Liver (tissue), 8 donors: ENCODE measurements at regions not wholly inside any gene's neighbourhood (a gene's known extent, or its start where the extent isn't known, plus 50 kb on each side); places are given as distances from the start of the nearest gene placed in this dataset.

ENCODE experiments used
- DNase-seq: peaks from one replicate; pipeline ENCODE4 v3.0.0-alpha.2; 2017; ENCODE audit warnings: low spot score
- H3K27ac ChIP-seq, 2 donors: one replicate each; pipeline ENCODE4 v1.7.0; 2013; ENCODE audit warnings: inconsistent platforms in 2 of 2, low read length in 2 of 2, control low read depth in 1 of 2, low read depth in 1 of 2, mild to moderate bottlenecking in 1 of 2
- H3K27me3 ChIP-seq, 4 donors: one replicate each; pipeline versions ENCODE4 v1.6.1 to v1.7.0; 2013; ENCODE audit warnings: low read length in 3 of 4, inconsistent platforms in 1 of 4, mild to moderate bottlenecking in 1 of 4, moderate library complexity in 1 of 4; ENCODE audit not compliant: control insufficient read depth in 4 of 4, insufficient read depth in 4 of 4
- H3K36me3 ChIP-seq, 4 donors: one replicate each; pipeline versions ENCODE4 v1.6.1 to v1.7.0; 2013; ENCODE audit warnings: low read length in 3 of 4, mild to moderate bottlenecking in 3 of 4, low read depth in 1 of 4, moderate library complexity in 1 of 4; ENCODE audit not compliant: control insufficient read depth in 4 of 4, insufficient read depth in 3 of 4
- H3K4me1 ChIP-seq, 4 donors: one replicate each; pipeline versions ENCODE4 v1.6.1 to v1.7.0; 2013; ENCODE audit warnings: low read length in 3 of 4, mild to moderate bottlenecking in 3 of 4, moderate library complexity in 1 of 4; ENCODE audit not compliant: control insufficient read depth in 4 of 4, insufficient read depth in 4 of 4
- H3K4me3 ChIP-seq, 3 donors: one replicate each; pipeline versions ENCODE4 v1.6.1 to v1.7.0; 2013; ENCODE audit warnings: low read length in 3 of 3, control low read depth in 1 of 3, low read depth in 1 of 3, mild to moderate bottlenecking in 1 of 3
- H3K9ac ChIP-seq, 2 donors: one replicate each; pipeline ENCODE4 v1.7.0; 2013; ENCODE audit warnings: low read length in 2 of 2, mild to moderate bottlenecking in 2 of 2, moderate library complexity in 2 of 2, control low read depth in 1 of 2, low read depth in 1 of 2
- H3K9me3 ChIP-seq, 4 donors: one replicate each; pipeline versions ENCODE4 v1.6.1 to v1.7.0; 2013; ENCODE audit warnings: low read length in 3 of 4; ENCODE audit not compliant: control insufficient read depth in 4 of 4
- FOXA1 ChIP-seq: IDR thresholded peaks from 2 replicates; pipeline ENCODE4 v1.6.1; 2016; ENCODE audit warnings: antibody characterized with exemption
- FOXA2 ChIP-seq: IDR thresholded peaks from 2 replicates; pipeline ENCODE4 v1.6.1; 2016; ENCODE audit warnings: antibody characterized with exemption
- HNF4A ChIP-seq, 2 donors: conservative IDR thresholded peaks; 2 replicates each; pipeline ENCODE4 v1.6.1; 2016; ENCODE audit warnings: antibody characterized with exemption in 2 of 2, mild to moderate bottlenecking in 2 of 2
- HNF4G ChIP-seq: IDR thresholded peaks from 2 replicates; pipeline ENCODE4 v1.6.1; 2016; ENCODE audit warnings: antibody characterized with exemption
- JUND ChIP-seq, 2 donors: IDR thresholded peaks; 2 replicates each; pipeline ENCODE4 v1.6.1; 2016; ENCODE audit warnings: antibody characterized with exemption in 2 of 2
- NR2F2 ChIP-seq: IDR thresholded peaks from 2 replicates; pipeline ENCODE4 v1.6.1; 2016; ENCODE audit warnings: antibody characterized with exemption
- RXRA ChIP-seq, 2 donors: IDR thresholded peaks; 2 replicates each; pipeline ENCODE4 v1.6.1; 2017 to 2018; ENCODE audit warnings: antibody characterized with exemption in 2 of 2, mild to moderate bottlenecking in 1 of 2
- SP1 ChIP-seq: IDR thresholded peaks from 2 replicates; pipeline ENCODE4 v1.6.1; 2018; ENCODE audit warnings: antibody characterized with exemption, mild to moderate bottlenecking
- TAF1 ChIP-seq: conservative IDR thresholded peaks from 2 replicates; pipeline ENCODE4 v1.6.1; 2016; ENCODE audit warnings: antibody characterized with exemption, mild to moderate bottlenecking
- YY1 ChIP-seq: IDR thresholded peaks from 2 replicates; pipeline ENCODE4 v1.6.1; 2016; ENCODE audit warnings: antibody characterized with exemption, mild to moderate bottlenecking
- WGBS: extraction: QIAGEN DNeasy Blood & Tissue Kit; methylation state at CpG from one replicate; pipeline ENCODE4 v1.1.7; 2013; 5-methylcytosine and 5-hydroxymethylcytosine counted together
- TF ChIP-seq, protein P1 (sequence below): IDR thresholded peaks from 2 replicates; pipeline ENCODE4 v1.6.1; 2016; ENCODE audit warnings: antibody characterized with exemption, mild to moderate bottlenecking
- TF ChIP-seq, protein P2 (sequence below): IDR thresholded peaks from 2 replicates; pipeline ENCODE4 v1.6.1; 2016; ENCODE audit warnings: antibody characterized with exemption
- TF ChIP-seq, protein P3 (sequence below): IDR thresholded peaks from 2 replicates; pipeline ENCODE4 v1.6.1; 2016; ENCODE audit warnings: antibody characterized with exemption
- TF ChIP-seq, protein P4 (sequence below): IDR thresholded peaks from 2 replicates; pipeline ENCODE4 v1.6.1; 2016; ENCODE audit warnings: antibody characterized with exemption
- TF ChIP-seq, protein P5 (sequence below): fragments of 150-350 bp; IDR thresholded peaks from 2 replicates; pipeline ENCODE4 v1.5.1; 2017; ENCODE audit warnings: improper control_type of control experiment, low read depth, low read length; ENCODE audit not compliant: missing input control
- donor health status: healthy.
- donor health status: healthy.
- donor health status: healthy.
- donor health status: healthy.
- donor health status: healthy.

DNA sequence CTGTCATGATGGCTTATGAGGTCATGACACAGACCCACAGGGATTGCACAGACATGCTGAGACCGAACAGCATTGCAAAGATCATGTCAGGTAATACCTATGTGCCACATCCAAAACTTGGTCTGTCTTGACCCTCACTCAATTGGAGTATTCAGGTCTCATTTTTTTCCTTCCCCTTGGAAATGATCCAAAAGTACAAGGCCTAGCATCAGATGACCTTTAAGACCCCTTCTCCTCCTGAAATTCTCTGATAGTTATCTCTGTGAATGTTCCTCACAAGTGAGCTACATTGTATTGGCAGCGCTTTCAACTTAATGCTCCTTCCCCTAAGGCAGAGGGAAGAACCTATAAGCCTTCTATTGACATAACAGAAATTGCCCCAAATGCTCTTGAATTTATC is 507.4 kb upstream of the JARID2 start:
- H3K4me3 ChIP-seq: no peak overlapping the region
- H3K36me3 ChIP-seq: no peaks in the 10 kb centered on the region
- WGBS: 96% methylated on average over 2 of the region's 2 CpGs
- H3K27ac ChIP-seq: no peak overlapping the region
- H3K4me1 ChIP-seq: no peaks in the 10 kb centered on the region
- no peaks in the 10 kb centered on the region for H3K9me3 ChIP-seq
- H3K9ac ChIP-seq: no peak overlapping the region
- TF ChIP-seq, protein P1, sequence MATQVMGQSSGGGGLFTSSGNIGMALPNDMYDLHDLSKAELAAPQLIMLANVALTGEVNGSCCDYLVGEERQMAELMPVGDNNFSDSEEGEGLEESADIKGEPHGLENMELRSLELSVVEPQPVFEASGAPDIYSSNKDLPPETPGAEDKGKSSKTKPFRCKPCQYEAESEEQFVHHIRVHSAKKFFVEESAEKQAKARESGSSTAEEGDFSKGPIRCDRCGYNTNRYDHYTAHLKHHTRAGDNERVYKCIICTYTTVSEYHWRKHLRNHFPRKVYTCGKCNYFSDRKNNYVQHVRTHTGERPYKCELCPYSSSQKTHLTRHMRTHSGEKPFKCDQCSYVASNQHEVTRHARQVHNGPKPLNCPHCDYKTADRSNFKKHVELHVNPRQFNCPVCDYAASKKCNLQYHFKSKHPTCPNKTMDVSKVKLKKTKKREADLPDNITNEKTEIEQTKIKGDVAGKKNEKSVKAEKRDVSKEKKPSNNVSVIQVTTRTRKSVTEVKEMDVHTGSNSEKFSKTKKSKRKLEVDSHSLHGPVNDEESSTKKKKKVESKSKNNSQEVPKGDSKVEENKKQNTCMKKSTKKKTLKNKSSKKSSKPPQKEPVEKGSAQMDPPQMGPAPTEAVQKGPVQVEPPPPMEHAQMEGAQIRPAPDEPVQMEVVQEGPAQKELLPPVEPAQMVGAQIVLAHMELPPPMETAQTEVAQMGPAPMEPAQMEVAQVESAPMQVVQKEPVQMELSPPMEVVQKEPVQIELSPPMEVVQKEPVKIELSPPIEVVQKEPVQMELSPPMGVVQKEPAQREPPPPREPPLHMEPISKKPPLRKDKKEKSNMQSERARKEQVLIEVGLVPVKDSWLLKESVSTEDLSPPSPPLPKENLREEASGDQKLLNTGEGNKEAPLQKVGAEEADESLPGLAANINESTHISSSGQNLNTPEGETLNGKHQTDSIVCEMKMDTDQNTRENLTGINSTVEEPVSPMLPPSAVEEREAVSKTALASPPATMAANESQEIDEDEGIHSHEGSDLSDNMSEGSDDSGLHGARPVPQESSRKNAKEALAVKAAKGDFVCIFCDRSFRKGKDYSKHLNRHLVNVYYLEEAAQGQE: no peak
- DNase-seq: no peak
- no peaks in the 10 kb centered on the region for H3K27me3 ChIP-seq

DNA sequence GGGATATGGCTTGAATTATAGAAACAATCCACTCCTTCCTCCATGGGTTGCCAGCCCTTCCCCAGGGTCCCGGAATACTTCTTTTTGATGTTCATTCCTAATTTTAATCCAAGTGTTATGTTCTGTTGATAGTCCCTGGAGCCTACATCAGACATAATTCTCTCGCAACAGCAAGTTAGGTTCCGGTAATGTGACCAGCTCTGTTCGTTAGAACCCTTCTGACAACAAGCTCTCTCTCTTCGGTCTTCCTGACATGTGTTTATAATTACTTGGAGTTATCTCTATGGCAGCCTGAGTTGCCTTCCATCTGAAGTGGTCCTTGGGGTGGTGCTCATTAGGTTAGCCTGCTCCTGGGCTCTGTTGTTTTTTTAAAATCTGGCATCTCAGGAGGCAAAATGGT is 506.9 kb upstream of the JARID2 start:
- no peak overlapping the region for H3K4me3 ChIP-seq
- H3K27me3 ChIP-seq: no peaks in the 10 kb centered on the region
- H3K4me1 ChIP-seq: no peaks in the 10 kb centered on the region
- TF ChIP-seq NR2F2 (no peak), HNF4G (no peak), SP1 (no peak), HNF4A (conservative IDR thresholded peaks at IDR 0.05) (no peak), FOXA2 (no peak), TAF1 (no peak), JUND (IDR thresholded peaks at IDR 0.05) (no peak), FOXA1 (no peak), RXRA (IDR thresholded peaks at IDR 0.05) (no peak), YY1 (no peak)
- TF ChIP-seq, protein P1: no peak
- TF ChIP-seq, protein P2, sequence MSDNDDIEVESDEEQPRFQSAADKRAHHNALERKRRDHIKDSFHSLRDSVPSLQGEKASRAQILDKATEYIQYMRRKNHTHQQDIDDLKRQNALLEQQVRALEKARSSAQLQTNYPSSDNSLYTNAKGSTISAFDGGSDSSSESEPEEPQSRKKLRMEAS: no peak
- TF ChIP-seq, protein P3, sequence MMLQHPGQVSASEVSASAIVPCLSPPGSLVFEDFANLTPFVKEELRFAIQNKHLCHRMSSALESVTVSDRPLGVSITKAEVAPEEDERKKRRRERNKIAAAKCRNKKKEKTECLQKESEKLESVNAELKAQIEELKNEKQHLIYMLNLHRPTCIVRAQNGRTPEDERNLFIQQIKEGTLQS: no peak
- TF ChIP-seq, protein P4, sequence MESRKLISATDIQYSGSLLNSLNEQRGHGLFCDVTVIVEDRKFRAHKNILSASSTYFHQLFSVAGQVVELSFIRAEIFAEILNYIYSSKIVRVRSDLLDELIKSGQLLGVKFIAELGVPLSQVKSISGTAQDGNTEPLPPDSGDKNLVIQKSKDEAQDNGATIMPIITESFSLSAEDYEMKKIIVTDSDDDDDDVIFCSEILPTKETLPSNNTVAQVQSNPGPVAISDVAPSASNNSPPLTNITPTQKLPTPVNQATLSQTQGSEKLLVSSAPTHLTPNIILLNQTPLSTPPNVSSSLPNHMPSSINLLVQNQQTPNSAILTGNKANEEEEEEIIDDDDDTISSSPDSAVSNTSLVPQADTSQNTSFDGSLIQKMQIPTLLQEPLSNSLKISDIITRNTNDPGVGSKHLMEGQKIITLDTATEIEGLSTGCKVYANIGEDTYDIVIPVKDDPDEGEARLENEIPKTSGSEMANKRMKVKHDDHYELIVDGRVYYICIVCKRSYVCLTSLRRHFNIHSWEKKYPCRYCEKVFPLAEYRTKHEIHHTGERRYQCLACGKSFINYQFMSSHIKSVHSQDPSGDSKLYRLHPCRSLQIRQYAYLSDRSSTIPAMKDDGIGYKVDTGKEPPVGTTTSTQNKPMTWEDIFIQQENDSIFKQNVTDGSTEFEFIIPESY: no peak
- TF ChIP-seq, protein P5, sequence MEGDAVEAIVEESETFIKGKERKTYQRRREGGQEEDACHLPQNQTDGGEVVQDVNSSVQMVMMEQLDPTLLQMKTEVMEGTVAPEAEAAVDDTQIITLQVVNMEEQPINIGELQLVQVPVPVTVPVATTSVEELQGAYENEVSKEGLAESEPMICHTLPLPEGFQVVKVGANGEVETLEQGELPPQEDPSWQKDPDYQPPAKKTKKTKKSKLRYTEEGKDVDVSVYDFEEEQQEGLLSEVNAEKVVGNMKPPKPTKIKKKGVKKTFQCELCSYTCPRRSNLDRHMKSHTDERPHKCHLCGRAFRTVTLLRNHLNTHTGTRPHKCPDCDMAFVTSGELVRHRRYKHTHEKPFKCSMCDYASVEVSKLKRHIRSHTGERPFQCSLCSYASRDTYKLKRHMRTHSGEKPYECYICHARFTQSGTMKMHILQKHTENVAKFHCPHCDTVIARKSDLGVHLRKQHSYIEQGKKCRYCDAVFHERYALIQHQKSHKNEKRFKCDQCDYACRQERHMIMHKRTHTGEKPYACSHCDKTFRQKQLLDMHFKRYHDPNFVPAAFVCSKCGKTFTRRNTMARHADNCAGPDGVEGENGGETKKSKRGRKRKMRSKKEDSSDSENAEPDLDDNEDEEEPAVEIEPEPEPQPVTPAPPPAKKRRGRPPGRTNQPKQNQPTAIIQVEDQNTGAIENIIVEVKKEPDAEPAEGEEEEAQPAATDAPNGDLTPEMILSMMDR: no peak
- no peak overlapping the region for H3K9ac ChIP-seq
- no peak overlapping the region for H3K27ac ChIP-seq
- DNase-seq: no peak
- WGBS: 70% methylated on average over 5 of the region's 5 CpGs
- no peaks in the 10 kb centered on the region for H3K9me3 ChIP-seq
- no peaks in the 10 kb centered on the region for H3K36me3 ChIP-seq
